Suprapubic skin (tissue), 4 donors: ENCODE measurements at regions not wholly inside any gene's neighbourhood (a gene's known extent, or its start where the extent isn't known, plus 50 kb on each side); places are given as distances from the start of the nearest gene placed in this dataset.

Experiments
- POLR2A ChIP-seq, 2 donors: fragments of 450-650 bp; IDR thresholded peaks; one replicate each; pipeline ENCODE4 v1.6.1; 2017; ENCODE audit warnings: antibody characterized with exemption in 2 of 2, mild to moderate bottlenecking in 2 of 2, moderate library complexity in 2 of 2
- POLR2AphosphoS5 ChIP-seq, 3 donors: sonication (generic); formaldehyde crosslinking; IDR thresholded peaks; one replicate each; pipeline ENCODE4 v1.6.1; 2017; ENCODE audit warnings: antibody characterized with exemption in 3 of 3

DNA sequence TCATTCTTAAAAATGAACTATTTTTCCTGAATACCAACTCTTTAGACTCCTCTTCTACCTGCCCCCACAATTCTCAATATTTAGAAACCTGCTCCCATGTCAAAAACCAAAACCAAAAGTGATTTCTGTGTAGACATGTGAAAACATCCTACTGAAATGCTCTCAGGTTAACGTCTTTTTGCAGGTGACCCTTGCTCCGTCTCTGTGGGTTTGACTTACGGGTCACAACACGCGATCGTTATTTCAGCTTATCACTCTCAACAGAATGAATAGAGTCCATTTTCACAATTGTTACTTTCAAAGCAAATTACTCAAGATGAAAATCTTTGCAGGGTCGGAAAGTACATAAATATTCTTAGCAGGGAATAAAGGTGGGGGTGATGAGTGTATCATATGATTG lies 456.3 kb upstream of the SGCD start:
- TF ChIP-seq POLR2A (IDR thresholded peaks at IDR 0.05) (no peak), POLR2AphosphoS5 (IDR thresholded peaks at IDR 0.05) (no peak)
